GM23248 (cell line): ENCODE measurements at regions not wholly inside any gene's neighbourhood (a gene's known extent, or its start where the extent isn't known, plus 50 kb on each side); places are given as distances from the start of the nearest gene placed in this dataset.

Source experiments
- EZH2 ChIP-seq: fragments of 200-600 bp; sonication (generic); IDR thresholded peaks from 2 replicates; pipeline ENCODE4 v1.6.1; 2018; ENCODE audit warnings: antibody characterized with exemption, mild to moderate bottlenecking; ENCODE audit not compliant: insufficient read depth, poor library complexity, severe bottlenecking
- EZH2phosphoT487 ChIP-seq: fragments of 200-600 bp; sonication (generic); IDR thresholded peaks from 2 replicates; pipeline ENCODE4 v1.6.1; 2018; ENCODE audit warnings: antibody characterized with exemption, moderate library complexity, mild to moderate bottlenecking, low read depth; ENCODE audit not compliant: insufficient read depth

- TF ChIP-seq EZH2phosphoT487 (no peak), EZH2 (no peak)
Observed at GRCh38 chr7:25911738-25912607, 240.0 kb upstream of the NFE2L3 start.
